Astrocyte (in vitro differentiated cells and primary cell): ENCODE measurements at regions not wholly inside any gene's neighbourhood (a gene's known extent, or its start where the extent isn't known, plus 50 kb on each side); places are given as distances from the start of the nearest gene placed in this dataset.

ENCODE experiments used
- DNase-seq: peaks from one replicate; pipeline ENCODE4 v3.0.0-alpha.2; 2010; ENCODE audit warnings: low read depth
- FAIRE-seq: peaks from 2 replicates; lab custom pipeline; 2011; peaks lifted over from hg19 to GRCh38; lab: Jason Lieb, UNC
- H2AFZ ChIP-seq: 2 replicates; pipeline ENCODE4 v1.6.0; 2012; ENCODE audit warnings: low read depth, low read length, inconsistent platforms
- H3K27ac ChIP-seq: 2 replicates; pipeline ENCODE4 v1.5.1; 2011; ENCODE audit warnings: low read depth, low read length, inconsistent platforms
- H3K27me3 ChIP-seq: 2 replicates; pipeline ENCODE4 v1.6.0; 2011; ENCODE audit warnings: low read length, inconsistent platforms; ENCODE audit not compliant: insufficient read depth
- H3K36me3 ChIP-seq: 2 replicates; pipeline ENCODE4 v1.5.1; 2011; ENCODE audit warnings: low read length, inconsistent platforms; ENCODE audit not compliant: insufficient read depth
- H3K4me1 ChIP-seq: 2 replicates; pipeline ENCODE4 v1.5.1; 2011; ENCODE audit warnings: low read length, inconsistent platforms; ENCODE audit not compliant: insufficient read depth
- H3K4me2 ChIP-seq: 2 replicates; pipeline ENCODE4 v1.6.0; 2012; ENCODE audit warnings: low read length, inconsistent platforms
- H3K4me3 ChIP-seq: 2 replicates; pipeline ENCODE4 v1.5.1; 2011; ENCODE audit warnings: low read depth, mild to moderate bottlenecking, low read length, inconsistent platforms; ENCODE audit not compliant: insufficient read depth
- H3K79me2 ChIP-seq: 2 replicates; pipeline ENCODE4 v1.6.0; 2012; ENCODE audit warnings: mild to moderate bottlenecking, low read length, inconsistent platforms; ENCODE audit not compliant: insufficient read depth
- H3K9ac ChIP-seq: 2 replicates; pipeline ENCODE4 v1.6.0; 2012; ENCODE audit warnings: mild to moderate bottlenecking, low read length, inconsistent platforms
- H3K9me3 ChIP-seq: 2 replicates; pipeline ENCODE4 v1.5.1; 2012; ENCODE audit warnings: low read depth, mild to moderate bottlenecking, low read length, inconsistent platforms; ENCODE audit not compliant: insufficient read depth
- H4K20me1 ChIP-seq: 2 replicates; pipeline ENCODE4 v1.6.0; 2012; ENCODE audit warnings: low read length, inconsistent platforms; ENCODE audit not compliant: insufficient read depth
- H3K27ac Mint-ChIP-seq: one replicate; pipeline ENCODE4 v1.8.0; 2021; ENCODE audit warnings: mild to moderate bottlenecking, mixed read lengths; ENCODE audit not compliant: unreplicated experiment
- H3K27me3 Mint-ChIP-seq: one replicate; pipeline ENCODE4 v1.8.0; 2021; ENCODE audit warnings: low read depth, mixed read lengths; ENCODE audit not compliant: unreplicated experiment
- H3K36me3 Mint-ChIP-seq: one replicate; pipeline ENCODE4 v1.8.0; 2021; ENCODE audit warnings: low read depth, mixed read lengths; ENCODE audit not compliant: unreplicated experiment
- H3K4me1 Mint-ChIP-seq: one replicate; pipeline ENCODE4 v1.8.0; 2021; ENCODE audit warnings: low read depth, mixed read lengths; ENCODE audit not compliant: unreplicated experiment
- H3K4me3 Mint-ChIP-seq: one replicate; pipeline ENCODE4 v1.8.0; 2021; ENCODE audit warnings: mild to moderate bottlenecking, moderate library complexity, mixed read lengths; ENCODE audit not compliant: unreplicated experiment
- H3K9me3 Mint-ChIP-seq: one replicate; pipeline ENCODE4 v1.8.0; 2021; ENCODE audit warnings: mild to moderate bottlenecking, mixed read lengths; ENCODE audit not compliant: unreplicated experiment
- CTCF ChIP-seq: IDR thresholded peaks from 2 replicates; pipeline ENCODE4 v1.5.1; 2011; ENCODE audit warnings: low read depth, mild to moderate bottlenecking, inconsistent platforms, low read length, moderate library complexity; ENCODE audit not compliant: insufficient read depth
- EZH2 ChIP-seq: IDR thresholded peaks from 2 replicates; pipeline ENCODE4 v1.6.1; 2012; ENCODE audit warnings: mild to moderate bottlenecking, low read length, inconsistent platforms; ENCODE audit not compliant: insufficient read depth

- H4K20me1 ChIP-seq = no peaks in the 10 kb centered on the region
- no peaks in the 10 kb centered on the region for H3K9me3 ChIP-seq
- no peak overlapping the region for H3K9ac ChIP-seq
- H3K79me2 ChIP-seq = no peaks in the 10 kb centered on the region
- Mint-ChIP-seq H3K27me3 (peaks cover 2% of the 10 kb centered on the region), H3K36me3 (no peaks in the 10 kb centered on the region), H3K27ac (no peak overlapping the region), H3K9me3 (no peaks in the 10 kb centered on the region), H3K4me1 (no peaks in the 10 kb centered on the region), H3K4me3 (no peak overlapping the region)
- no peak overlapping the region for H3K4me3 ChIP-seq
- TF ChIP-seq EZH2 (no peak), CTCF (no peak)
- H2AFZ ChIP-seq = no peak overlapping the region
- FAIRE-seq (no peak), DNase-seq (peak; percentile 2)
- no peak overlapping the region for H3K27ac ChIP-seq
- H3K4me1 ChIP-seq = no peaks in the 10 kb centered on the region
- no peaks in the 10 kb centered on the region for H3K27me3 ChIP-seq
- H3K36me3 ChIP-seq = no peaks in the 10 kb centered on the region
- H3K4me2 ChIP-seq = no peak overlapping the region
Measured at GRCh38 chr14:36429692-36430091, 90.3 kb downstream of the NKX2-1 start.

- H3K4me1 Mint-ChIP-seq = no peaks in the 10 kb centered on the region
- FAIRE-seq (no peak), DNase-seq (no peak)
Measured at GRCh38 chr14:36428350-36428749, 91.7 kb downstream of the NKX2-1 start.

More at GRCh38 chr14:36428350-36428749, 91.7 kb downstream of the NKX2-1 start:
- no peaks in the 10 kb centered on the region for H3K9me3 Mint-ChIP-seq
- Histone ChIP-seq H3K4me3 (no peak overlapping the region), H3K27ac (no peak overlapping the region), H3K9ac (no peak overlapping the region), H3K36me3 (no peaks in the 10 kb centered on the region), H3K4me1 (no peaks in the 10 kb centered on the region), H4K20me1 (no peaks in the 10 kb centered on the region), H3K4me2 (no peak overlapping the region), H3K79me2 (no peaks in the 10 kb centered on the region), H3K9me3 (no peaks in the 10 kb centered on the region), H2AFZ (no peak overlapping the region), H3K27me3 (no peaks in the 10 kb centered on the region)
- peaks cover 2% of the 10 kb centered on the region for H3K27me3 Mint-ChIP-seq
- TF ChIP-seq CTCF = no peak
- TF ChIP-seq EZH2 = no peak
- H3K27ac Mint-ChIP-seq = no peak overlapping the region
- no peak overlapping the region for H3K4me3 Mint-ChIP-seq
- H3K36me3 Mint-ChIP-seq = no peaks in the 10 kb centered on the region
